ENCODE measurements at regions not wholly inside any gene's neighbourhood (a gene's known extent, or its start where the extent isn't known, plus 50 kb on each side); places are given as distances from the start of the nearest gene placed in this dataset.

- TF ChIP-seq KIAA2018 (CRISPR knock-in tag; IDR thresholded peaks at IDR 0.05; ENCODE audit: borderline replicate concordance) (no peak), SP2 (CRISPR knock-in tag; IDR thresholded peaks at IDR 0.05) (no peak)
- TF ChIP-seq, protein P1, sequence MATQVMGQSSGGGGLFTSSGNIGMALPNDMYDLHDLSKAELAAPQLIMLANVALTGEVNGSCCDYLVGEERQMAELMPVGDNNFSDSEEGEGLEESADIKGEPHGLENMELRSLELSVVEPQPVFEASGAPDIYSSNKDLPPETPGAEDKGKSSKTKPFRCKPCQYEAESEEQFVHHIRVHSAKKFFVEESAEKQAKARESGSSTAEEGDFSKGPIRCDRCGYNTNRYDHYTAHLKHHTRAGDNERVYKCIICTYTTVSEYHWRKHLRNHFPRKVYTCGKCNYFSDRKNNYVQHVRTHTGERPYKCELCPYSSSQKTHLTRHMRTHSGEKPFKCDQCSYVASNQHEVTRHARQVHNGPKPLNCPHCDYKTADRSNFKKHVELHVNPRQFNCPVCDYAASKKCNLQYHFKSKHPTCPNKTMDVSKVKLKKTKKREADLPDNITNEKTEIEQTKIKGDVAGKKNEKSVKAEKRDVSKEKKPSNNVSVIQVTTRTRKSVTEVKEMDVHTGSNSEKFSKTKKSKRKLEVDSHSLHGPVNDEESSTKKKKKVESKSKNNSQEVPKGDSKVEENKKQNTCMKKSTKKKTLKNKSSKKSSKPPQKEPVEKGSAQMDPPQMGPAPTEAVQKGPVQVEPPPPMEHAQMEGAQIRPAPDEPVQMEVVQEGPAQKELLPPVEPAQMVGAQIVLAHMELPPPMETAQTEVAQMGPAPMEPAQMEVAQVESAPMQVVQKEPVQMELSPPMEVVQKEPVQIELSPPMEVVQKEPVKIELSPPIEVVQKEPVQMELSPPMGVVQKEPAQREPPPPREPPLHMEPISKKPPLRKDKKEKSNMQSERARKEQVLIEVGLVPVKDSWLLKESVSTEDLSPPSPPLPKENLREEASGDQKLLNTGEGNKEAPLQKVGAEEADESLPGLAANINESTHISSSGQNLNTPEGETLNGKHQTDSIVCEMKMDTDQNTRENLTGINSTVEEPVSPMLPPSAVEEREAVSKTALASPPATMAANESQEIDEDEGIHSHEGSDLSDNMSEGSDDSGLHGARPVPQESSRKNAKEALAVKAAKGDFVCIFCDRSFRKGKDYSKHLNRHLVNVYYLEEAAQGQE (IDR thresholded peaks at IDR 0.05; ENCODE audit: borderline replicate concordance in 1 of 2, low read depth in 1 of 2, low read length in 2 of 2), result no peak
These were observed 174.9 kb upstream of the PAPPA start (continued) for GRCh38 chr9:115978659-115979096.
